ENCODE measurements at regions not wholly inside any gene's neighbourhood (a gene's known extent, or its start where the extent isn't known, plus 50 kb on each side); places are given as distances from the start of the nearest gene placed in this dataset.
A peak's percentile ranks its signal among the peaks of the same experiment; 100 is the strongest.

- peak; percentile 17 for DNase-seq (ENCODE audit: low spot score)
These were observed 335.7 kb downstream of the GPR37 start for GRCh38 chr7:124429923-124430322.

GRCh38 chr7:124428781-124429180, 336.8 kb downstream of the GPR37 start:
- no peak for DNase-seq (ENCODE audit: low spot score)

- no peak for DNase-seq (ENCODE audit: low spot score)
These were observed 339.0 kb downstream of the GPR37 start for GRCh38 chr7:124426621-124427020.

GRCh38 chr7:124423863-124424262, 341.7 kb downstream of the GPR37 start:
- no peak for DNase-seq (ENCODE audit: low spot score)

- DNase-seq (ENCODE audit: low spot score), result no peak
These were observed 343.5 kb downstream of the GPR37 start for GRCh38 chr7:124422081-124422480.

GRCh38 chr7:124420367-124420766, 345.2 kb downstream of the GPR37 start:
- no peak for DNase-seq (ENCODE audit: low spot score)

GRCh38 chr7:124413029-124413428, 352.6 kb downstream of the GPR37 start:
- DNase-seq (ENCODE audit: low spot score), result no peak

- DNase-seq (ENCODE audit: low spot score), result no peak
These were observed 353.1 kb downstream of the GPR37 start for GRCh38 chr7:124412531-124412930.

GRCh38 chr7:124411796-124412195, 353.8 kb downstream of the GPR37 start:
- DNase-seq (ENCODE audit: low spot score), result no peak

GRCh38 chr7:124403587-124403986, 362.0 kb downstream of the GPR37 start:
- no peak for DNase-seq (ENCODE audit: low spot score)

GRCh38 chr7:124403112-124403511, 362.5 kb downstream of the GPR37 start:
- no peak for DNase-seq (ENCODE audit: low spot score)

GRCh38 chr7:124399941-124400340, 365.7 kb downstream of the GPR37 start:
- DNase-seq (ENCODE audit: low spot score), result no peak

GRCh38 chr7:124398937-124399552, 366.2 kb upstream of the TMEM229A start:
- no peak for DNase-seq (ENCODE audit: low spot score)

- no peak for DNase-seq (ENCODE audit: low spot score)
These were observed 364.3 kb upstream of the TMEM229A start for GRCh38 chr7:124397134-124397533.

- DNase-seq (ENCODE audit: low spot score), result no peak
These were observed 357.4 kb upstream of the TMEM229A start for GRCh38 chr7:124390301-124390700.

- no peak for DNase-seq (ENCODE audit: low spot score)
These were observed 355.9 kb upstream of the TMEM229A start for GRCh38 chr7:124388751-124389150.

- no peak for DNase-seq (ENCODE audit: low spot score)
These were observed 354.2 kb upstream of the TMEM229A start for GRCh38 chr7:124387056-124387455.

- no peak for DNase-seq (ENCODE audit: low spot score)
These were observed 346.4 kb upstream of the TMEM229A start for GRCh38 chr7:124379296-124379695.

GRCh38 chr7:124376111-124376510, 343.2 kb upstream of the TMEM229A start:
- DNase-seq (ENCODE audit: low spot score), result no peak

GRCh38 chr7:124375391-124375790, 342.5 kb upstream of the TMEM229A start:
- DNase-seq (ENCODE audit: low spot score), result no peak

GRCh38 chr7:124369310-124369709, 336.4 kb upstream of the TMEM229A start:
- DNase-seq (ENCODE audit: low spot score), result no peak

GRCh38 chr7:124366118-124366517, 333.3 kb upstream of the TMEM229A start:
- DNase-seq (ENCODE audit: low spot score), result no peak

GRCh38 chr7:124364283-124364682, 331.4 kb upstream of the TMEM229A start:
- DNase-seq (ENCODE audit: low spot score), result no peak

GRCh38 chr7:124354201-124354600, 321.3 kb upstream of the TMEM229A start:
- DNase-seq (ENCODE audit: low spot score), result no peak

Data from HT-29 (cell line).